ENCODE measurements at regions not wholly inside any gene's neighbourhood (a gene's known extent, or its start where the extent isn't known, plus 50 kb on each side); places are given as distances from the start of the nearest gene placed in this dataset.

- no peak for TF ChIP-seq CTCF (IDR thresholded peaks at IDR 0.05)
- WGBS, 3 donors, result 93 to 95% (median 95%) methylated on average over 3 of the region's 3 CpGs
- Histone ChIP-seq H3K4me3 (no peak overlapping the region), H3K36me3 (ENCODE audit: insufficient read depth in 1 of 2, low read depth in 1 of 2) (no peaks in the 10 kb centered on the region), H3K4me1 (no peaks in the 10 kb centered on the region), H3K9me3 (peaks cover 5% of the 10 kb centered on the region), H3K27ac (no peak overlapping the region), H3K27me3 (ENCODE audit: insufficient read depth in 3 of 3, low read length in 2 of 3) (no peaks in the 10 kb centered on the region)
- DNase-seq (no peak), ATAC-seq (no peak)
- intact Hi-C loops (cut with DNase I), result no loop called here
Measured at GRCh38 chr2:236982693-236983455, 102.8 kb upstream of the COPS8 start.

- intact Hi-C loops (cut with DNase I), result no loop called here
- H3K9me3 ChIP-seq, result peaks cover 5% of the 10 kb centered on the region
- ATAC-seq (no peak), DNase-seq (no peak)
- H3K4me3 ChIP-seq, result no peak overlapping the region
- peaks cover 10% of the 10 kb centered on the region for H3K4me1 ChIP-seq
- H3K27me3 ChIP-seq (ENCODE audit: insufficient read depth in 3 of 3, low read length in 2 of 3), result no peaks in the 10 kb centered on the region
- TF ChIP-seq CTCF (IDR thresholded peaks at IDR 0.05), result no peak
- H3K36me3 ChIP-seq (ENCODE audit: insufficient read depth in 1 of 2, low read depth in 1 of 2), result no peaks in the 10 kb centered on the region
- H3K27ac ChIP-seq, result no peak overlapping the region
- WGBS, 3 donors, result 22 to 46% (median 34%) methylated on average over 1 of the region's 1 CpG
Measured at GRCh38 chr2:236984046-236984445, 101.6 kb upstream of the COPS8 start.

- WGBS, 3 donors, result 76 to 88% (median 85%) methylated on average over 7 of the region's 7 CpGs
- H3K9me3 ChIP-seq, result peaks cover 5% of the 10 kb centered on the region
- DNase-seq (no peak), ATAC-seq (no peak)
- H3K4me1 ChIP-seq, result peaks cover 18% of the 10 kb centered on the region
- TF ChIP-seq CTCF (IDR thresholded peaks at IDR 0.05), result no peak
- H3K27ac ChIP-seq, result no peak overlapping the region
- intact Hi-C loops (cut with DNase I), result no loop called here
- no peaks in the 10 kb centered on the region for H3K27me3 ChIP-seq (ENCODE audit: insufficient read depth in 3 of 3, low read length in 2 of 3)
- no peak overlapping the region for H3K4me3 ChIP-seq
- no peaks in the 10 kb centered on the region for H3K36me3 ChIP-seq (ENCODE audit: insufficient read depth in 1 of 2, low read depth in 1 of 2)
Measured at GRCh38 chr2:236985761-236986339, 99.8 kb upstream of the COPS8 start.

GRCh38 chr2:236986524-236987330 is 99.0 kb upstream of the COPS8 start:
- TF ChIP-seq CTCF (IDR thresholded peaks at IDR 0.05), result no peak
- DNase-seq, result no peak
- Histone ChIP-seq H3K36me3 (ENCODE audit: insufficient read depth in 1 of 2, low read depth in 1 of 2) (no peaks in the 10 kb centered on the region), H3K4me1 (peaks cover 18% of the 10 kb centered on the region), H3K27me3 (ENCODE audit: insufficient read depth in 3 of 3, low read length in 2 of 3) (no peaks in the 10 kb centered on the region), H3K9me3 (peaks cover 5% of the 10 kb centered on the region), H3K27ac (no peak overlapping the region), H3K4me3 (no peak overlapping the region)
- intact Hi-C loops (cut with DNase I), result no loop called here
- 86 to 92% (median 89%) methylated on average over 10 of the region's 10 CpGs for WGBS, 3 donors
- no peak for ATAC-seq

Measured in psoas muscle (tissue), 7 donors.